ENCODE measurements at regions not wholly inside any gene's neighbourhood (a gene's known extent, or its start where the extent isn't known, plus 50 kb on each side); places are given as distances from the start of the nearest gene placed in this dataset.

GRCh38 chr7:130886438-130887135 lies 152.6 kb upstream of the KLF14 start:
- no peak for DNase-seq
- Histone ChIP-seq H3K36me3 (peaks cover 84% of the 10 kb centered on the region), H3K9me3 (no peaks in the 10 kb centered on the region), H3K4me3 (no peak overlapping the region), H3K27me3 (no peaks in the 10 kb centered on the region)

DNA sequence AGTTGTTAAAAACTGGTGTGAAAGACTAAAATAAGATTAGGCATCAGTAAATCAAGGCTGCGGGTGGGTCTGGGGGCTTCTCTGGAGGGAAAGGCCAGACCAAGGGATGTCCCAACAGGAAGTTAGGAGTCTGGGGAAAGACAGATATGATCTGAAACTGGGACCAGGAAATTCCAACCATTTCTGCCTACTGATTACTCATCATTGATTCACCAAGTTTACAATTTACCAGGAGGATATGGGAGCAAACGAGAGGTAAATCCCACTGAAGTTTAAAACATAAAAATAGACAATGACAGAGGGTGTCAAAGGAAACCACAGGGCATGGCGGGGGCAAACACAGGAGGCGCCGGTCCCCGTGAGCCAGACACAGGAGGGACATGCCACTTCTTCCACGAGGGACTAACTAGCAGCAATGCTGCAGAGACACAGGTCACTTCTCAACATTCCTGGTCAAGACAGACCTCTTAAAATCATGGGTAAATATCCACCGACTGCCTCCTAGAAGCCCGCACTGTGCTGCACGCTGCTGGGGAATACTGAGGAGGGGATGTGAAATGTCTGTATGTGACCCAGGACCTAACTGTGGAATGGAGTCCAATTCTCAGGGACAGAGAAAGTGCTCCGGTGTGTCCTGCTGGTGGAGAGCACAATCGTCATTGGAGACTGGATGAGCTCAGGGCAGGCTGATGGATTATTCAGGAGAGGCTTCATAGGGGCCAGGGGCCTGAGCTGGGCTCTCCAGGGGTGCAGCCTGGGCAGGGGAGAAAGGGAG lies 153.4 kb upstream of the KLF14 start:
- H3K27me3 ChIP-seq: no peaks in the 10 kb centered on the region
- peaks cover 76% of the 10 kb centered on the region for H3K36me3 ChIP-seq
- no peaks in the 10 kb centered on the region for H3K9me3 ChIP-seq
- DNase-seq: peak; percentile 55
- no peak overlapping the region for H3K4me3 ChIP-seq

DNA sequence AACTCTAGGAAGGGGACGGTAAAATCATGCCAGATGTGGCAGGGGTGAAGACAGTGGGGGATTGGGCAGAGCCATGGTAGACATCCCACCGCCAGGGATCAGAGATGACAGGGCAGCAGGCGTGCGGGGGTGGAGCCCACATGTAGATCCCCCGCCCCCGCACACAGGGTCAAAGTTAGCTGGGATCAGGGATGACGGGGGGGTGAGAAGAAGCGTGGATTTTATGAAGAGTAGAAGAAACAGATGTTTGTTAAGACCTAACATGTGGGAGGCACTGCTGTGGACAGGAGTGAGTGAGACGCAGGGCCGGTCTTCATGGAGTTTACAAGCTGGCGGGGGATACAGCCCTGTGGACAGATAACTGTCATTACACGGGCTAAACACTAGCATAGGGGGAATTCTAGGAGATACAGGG lies 154.0 kb upstream of the KLF14 start:
- no peak overlapping the region for H3K4me3 ChIP-seq
- H3K27me3 ChIP-seq: no peaks in the 10 kb centered on the region
- DNase-seq: no peak
- no peaks in the 10 kb centered on the region for H3K9me3 ChIP-seq
- H3K36me3 ChIP-seq: peaks cover 70% of the 10 kb centered on the region

GRCh38 chr7:130888468-130888867 lies 154.5 kb upstream of the KLF14 start:
- Histone ChIP-seq H3K36me3 (peaks cover 65% of the 10 kb centered on the region), H3K4me3 (no peak overlapping the region), H3K27me3 (no peaks in the 10 kb centered on the region), H3K9me3 (no peaks in the 10 kb centered on the region)
- no peak for DNase-seq

DNA sequence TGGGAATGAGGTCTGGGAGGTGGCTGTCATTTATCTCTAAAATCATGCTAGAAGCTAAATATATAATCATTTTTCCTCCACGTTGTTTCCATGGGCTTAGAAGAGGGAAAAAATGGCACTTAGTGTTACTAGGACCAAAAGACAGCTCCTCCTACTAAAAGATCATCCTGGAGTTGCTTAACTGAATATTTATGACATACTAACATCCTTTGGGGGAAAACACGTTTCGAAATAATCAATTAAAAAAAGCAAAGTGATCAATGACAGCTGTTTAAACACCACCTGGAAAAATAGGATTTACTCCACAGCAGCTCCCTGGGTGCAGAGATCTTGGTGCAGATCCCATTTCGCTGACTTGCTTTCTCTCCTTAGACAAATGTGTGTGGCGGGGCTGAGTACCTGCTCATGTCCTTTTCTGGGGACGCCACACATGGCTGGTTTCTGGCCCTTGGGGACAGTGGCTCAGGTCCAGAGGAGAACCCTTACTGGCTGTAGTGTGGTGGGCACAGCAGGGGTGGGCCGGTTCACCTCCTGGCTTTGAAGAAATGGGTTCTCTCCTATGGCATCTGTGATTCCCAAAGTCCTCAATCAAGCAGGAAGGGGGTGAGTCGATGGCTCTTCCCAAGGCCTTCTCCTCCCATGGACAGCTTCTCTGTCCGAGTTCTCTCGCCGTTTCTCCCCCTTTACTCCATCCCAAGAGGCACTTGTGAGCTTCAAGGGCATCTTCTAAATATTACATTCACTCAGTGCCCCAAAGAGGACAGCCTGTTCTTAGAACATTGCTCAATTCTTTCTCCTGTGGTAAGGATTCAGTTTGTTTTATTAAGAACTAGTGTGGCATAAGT lies 156.4 kb upstream of the KLF14 start:
- Histone ChIP-seq H3K36me3 (peaks cover 61% of the 10 kb centered on the region), H3K9me3 (no peaks in the 10 kb centered on the region), H3K27me3 (no peaks in the 10 kb centered on the region), H3K4me3 (no peak overlapping the region)
- no peak for DNase-seq

DNA sequence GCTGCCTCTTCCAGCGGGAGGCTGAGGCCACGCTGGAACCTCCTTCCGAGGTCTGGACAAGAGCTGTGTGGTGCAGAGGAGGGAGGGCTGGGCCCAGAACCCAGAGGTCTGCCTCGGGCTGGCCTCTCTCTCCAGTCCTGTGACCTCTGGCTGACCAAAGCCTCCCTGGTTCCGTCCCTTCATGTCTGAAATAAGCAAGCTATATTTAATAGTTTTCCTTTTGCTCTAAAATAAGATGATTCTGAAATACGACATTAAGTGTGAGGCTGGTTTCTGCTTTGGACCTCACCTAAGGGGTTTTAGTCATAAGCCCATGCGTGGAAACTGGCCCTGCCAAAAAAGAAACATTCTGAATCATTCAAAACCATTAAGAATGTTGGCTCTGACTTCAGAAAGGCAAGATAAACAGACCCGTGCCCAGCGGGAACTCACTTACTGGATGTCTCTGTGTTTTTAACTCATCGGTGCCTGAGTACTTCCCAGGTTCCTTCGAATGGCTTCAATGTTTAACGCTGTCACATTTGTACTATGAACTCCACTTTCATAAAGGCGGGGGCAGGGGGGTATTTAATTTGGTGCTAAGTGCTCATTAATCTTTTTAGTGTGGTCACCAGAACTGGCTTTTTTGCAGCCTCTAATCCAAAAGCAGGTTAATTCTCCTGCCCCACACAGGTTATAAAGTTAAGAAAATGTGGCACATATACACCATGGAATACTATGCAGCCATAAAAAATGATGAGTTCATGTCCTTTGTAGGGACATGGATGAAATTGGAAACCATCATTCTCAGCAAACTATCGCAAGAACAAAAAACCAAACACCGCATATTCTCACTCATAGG lies 157.5 kb upstream of the KLF14 start:
- Histone ChIP-seq H3K4me3 (no peak overlapping the region), H3K36me3 (peaks cover 63% of the 10 kb centered on the region), H3K9me3 (no peaks in the 10 kb centered on the region), H3K27me3 (no peaks in the 10 kb centered on the region)
- peak; percentile 83 for DNase-seq

GRCh38 chr7:130893441-130893894 lies 159.5 kb upstream of the KLF14 start:
- Histone ChIP-seq H3K9me3 (no peaks in the 10 kb centered on the region), H3K27me3 (no peaks in the 10 kb centered on the region), H3K4me3 (no peak overlapping the region), H3K36me3 (peaks cover 62% of the 10 kb centered on the region)
- no peak for DNase-seq

GRCh38 chr7:130894146-130894908 lies 160.3 kb upstream of the KLF14 start:
- peak; percentile 91 for DNase-seq
- no peak overlapping the region for H3K4me3 ChIP-seq
- no peaks in the 10 kb centered on the region for H3K9me3 ChIP-seq
- H3K27me3 ChIP-seq: no peaks in the 10 kb centered on the region
- H3K36me3 ChIP-seq: peaks cover 65% of the 10 kb centered on the region

- Histone ChIP-seq H3K9me3 (no peaks in the 10 kb centered on the region), H3K27me3 (no peaks in the 10 kb centered on the region), H3K36me3 (peaks cover 65% of the 10 kb centered on the region), H3K4me3 (no peak overlapping the region)
- no peak for DNase-seq
Observed at GRCh38 chr7:130894909-130895750, 161.1 kb upstream of the KLF14 start.

DNA sequence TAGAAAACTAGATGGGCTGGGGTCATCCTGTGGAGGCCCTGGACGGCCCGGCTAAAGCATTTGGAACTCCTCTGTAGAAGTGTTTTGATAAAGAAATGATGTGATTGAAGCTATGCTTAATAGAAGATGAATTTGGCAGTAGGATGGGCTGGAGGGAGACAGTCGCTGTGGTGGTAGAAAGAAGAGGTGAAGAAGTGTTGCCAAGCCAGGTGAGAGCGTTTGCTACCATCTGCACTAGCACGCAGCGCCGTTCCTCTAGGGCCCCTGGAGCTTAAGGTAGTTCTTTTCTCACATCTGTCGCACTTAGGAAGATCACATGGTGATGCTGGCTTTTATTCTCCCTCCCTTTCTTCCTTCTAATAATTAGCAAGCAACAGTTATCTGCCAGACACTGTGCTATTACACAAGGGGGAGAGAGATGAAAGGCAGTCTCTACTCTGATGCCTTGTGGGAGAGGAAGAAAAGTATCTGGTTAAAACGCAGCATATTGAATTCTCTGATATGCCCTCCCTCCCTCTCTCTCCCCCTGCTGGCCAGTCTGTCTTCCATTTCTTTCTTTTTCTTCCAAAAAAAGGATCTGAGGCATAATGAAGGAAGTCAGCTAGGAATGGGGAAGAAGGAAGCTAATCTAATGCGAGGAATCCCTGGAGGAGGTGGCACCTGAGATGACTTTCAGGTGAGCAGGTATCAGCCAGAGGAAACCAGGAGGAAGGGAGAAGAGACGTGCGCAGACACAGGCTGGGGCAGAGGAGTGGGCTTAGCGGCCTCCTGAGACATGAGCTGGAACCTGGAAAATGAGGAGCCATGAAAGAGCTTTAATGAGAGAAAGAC lies 162.3 kb upstream of the KLF14 start:
- no peaks in the 10 kb centered on the region for H3K9me3 ChIP-seq
- H3K27me3 ChIP-seq: no peaks in the 10 kb centered on the region
- peaks cover 71% of the 10 kb centered on the region for H3K36me3 ChIP-seq
- no peak overlapping the region for H3K4me3 ChIP-seq
- no peak for DNase-seq

- peaks cover 78% of the 10 kb centered on the region for H3K36me3 ChIP-seq
- H3K27me3 ChIP-seq: no peaks in the 10 kb centered on the region
- H3K4me3 ChIP-seq: no peak overlapping the region
- DNase-seq: no peak
- no peaks in the 10 kb centered on the region for H3K9me3 ChIP-seq
Observed at GRCh38 chr7:130896898-130897514, 163.0 kb upstream of the KLF14 start.

GRCh38 chr7:130897515-130898419 lies 163.8 kb upstream of the KLF14 start:
- no peak for DNase-seq
- Histone ChIP-seq H3K4me3 (no peak overlapping the region), H3K9me3 (no peaks in the 10 kb centered on the region), H3K36me3 (peaks cover 86% of the 10 kb centered on the region), H3K27me3 (no peaks in the 10 kb centered on the region)

GRCh38 chr7:130899071-130899560 lies 165.1 kb upstream of the KLF14 start:
- DNase-seq: no peak
- H3K36me3 ChIP-seq: peaks cover 92% of the 10 kb centered on the region
- no peak overlapping the region for H3K4me3 ChIP-seq
- H3K27me3 ChIP-seq: no peaks in the 10 kb centered on the region
- no peaks in the 10 kb centered on the region for H3K9me3 ChIP-seq

Data from MG63 (cell line).